ENCODE measurements at regions not wholly inside any gene's neighbourhood (a gene's known extent, or its start where the extent isn't known, plus 50 kb on each side); places are given as distances from the start of the nearest gene placed in this dataset.

GRCh38 chr1:230570724-230571360 is 71.4 kb upstream of the COG2 start:
- Histone ChIP-seq H3K4me3 (ENCODE audit: low read length) (no peak overlapping the region), H3K4me2 (ENCODE audit: low read length) (no peak overlapping the region), H3K4me1 (ENCODE audit: low read length) (peaks cover 29% of the 10 kb centered on the region), H3K27me3 (ENCODE audit: low read depth, low read length) (peaks cover 11% of the 10 kb centered on the region), H3K27ac (ENCODE audit: low read length) (no peak overlapping the region), H3K79me2 (ENCODE audit: low read length) (no peaks in the 10 kb centered on the region), H2AFZ (ENCODE audit: low read depth, low read length) (no peak overlapping the region), H3K9me3 (ENCODE audit: insufficient read depth, low read length) (no peaks in the 10 kb centered on the region), H3K36me3 (replicated peaks; ENCODE audit: low read depth, low read length) (no peaks in the 10 kb centered on the region), H3K9ac (ENCODE audit: low read length) (no peak overlapping the region), H4K20me1 (ENCODE audit: insufficient read depth, low read length) (no peaks in the 10 kb centered on the region)
- TF ChIP-seq CTCF (IDR thresholded peaks at IDR 0.05; ENCODE audit: low read depth, low read length), result no peak
- TF ChIP-seq EZH2phosphoT487 (IDR thresholded peaks at IDR 0.05; ENCODE audit: low read depth), result no peak

GRCh38 chr1:230569201-230569600 is 73.1 kb upstream of the COG2 start:
- H3K27me3 ChIP-seq (ENCODE audit: low read depth, low read length), result peaks cover 26% of the 10 kb centered on the region
- no peak overlapping the region for H2AFZ ChIP-seq (ENCODE audit: low read depth, low read length)
- H3K27ac ChIP-seq (ENCODE audit: low read length), result no peak overlapping the region
- H3K4me1 ChIP-seq (ENCODE audit: low read length), result peaks cover 26% of the 10 kb centered on the region
- no peaks in the 10 kb centered on the region for H3K36me3 ChIP-seq (replicated peaks; ENCODE audit: low read depth, low read length)
- H3K79me2 ChIP-seq (ENCODE audit: low read length), result no peaks in the 10 kb centered on the region
- H3K9me3 ChIP-seq (ENCODE audit: insufficient read depth, low read length), result no peaks in the 10 kb centered on the region
- TF ChIP-seq CTCF (IDR thresholded peaks at IDR 0.05; ENCODE audit: low read depth, low read length), result no peak
- TF ChIP-seq EZH2phosphoT487 (IDR thresholded peaks at IDR 0.05; ENCODE audit: low read depth), result no peak
- no peak overlapping the region for H3K4me3 ChIP-seq (ENCODE audit: low read length)
- no peak overlapping the region for H3K9ac ChIP-seq (ENCODE audit: low read length)
- no peak overlapping the region for H3K4me2 ChIP-seq (ENCODE audit: low read length)
- H4K20me1 ChIP-seq (ENCODE audit: insufficient read depth, low read length), result no peaks in the 10 kb centered on the region

GRCh38 chr1:230568676-230569075 is 73.6 kb upstream of the COG2 start:
- Histone ChIP-seq H3K9me3 (ENCODE audit: insufficient read depth, low read length) (no peaks in the 10 kb centered on the region), H3K4me2 (ENCODE audit: low read length) (peak overlapping the region; percentile 39), H3K36me3 (replicated peaks; ENCODE audit: low read depth, low read length) (no peaks in the 10 kb centered on the region), H3K27ac (ENCODE audit: low read length) (no peak overlapping the region), H3K4me3 (ENCODE audit: low read length) (no peak overlapping the region), H2AFZ (ENCODE audit: low read depth, low read length) (no peak overlapping the region), H4K20me1 (ENCODE audit: insufficient read depth, low read length) (no peaks in the 10 kb centered on the region), H3K9ac (ENCODE audit: low read length) (no peak overlapping the region), H3K27me3 (ENCODE audit: low read depth, low read length) (peaks cover 27% of the 10 kb centered on the region), H3K79me2 (ENCODE audit: low read length) (no peaks in the 10 kb centered on the region), H3K4me1 (ENCODE audit: low read length) (peaks cover 21% of the 10 kb centered on the region)
- TF ChIP-seq CTCF (IDR thresholded peaks at IDR 0.05; ENCODE audit: low read depth, low read length) (no peak), EZH2phosphoT487 (IDR thresholded peaks at IDR 0.05; ENCODE audit: low read depth) (no peak)

GRCh38 chr1:230568008-230568407 is 74.3 kb upstream of the COG2 start:
- Histone ChIP-seq H3K4me3 (ENCODE audit: low read length) (no peak overlapping the region), H2AFZ (ENCODE audit: low read depth, low read length) (peak overlapping the region; percentile 70), H3K27me3 (ENCODE audit: low read depth, low read length) (peaks cover 27% of the 10 kb centered on the region), H3K36me3 (replicated peaks; ENCODE audit: low read depth, low read length) (no peaks in the 10 kb centered on the region), H3K79me2 (ENCODE audit: low read length) (no peaks in the 10 kb centered on the region), H4K20me1 (ENCODE audit: insufficient read depth, low read length) (no peaks in the 10 kb centered on the region), H3K4me1 (ENCODE audit: low read length) (peaks cover 15% of the 10 kb centered on the region), H3K27ac (ENCODE audit: low read length) (no peak overlapping the region), H3K9me3 (ENCODE audit: insufficient read depth, low read length) (no peaks in the 10 kb centered on the region), H3K9ac (ENCODE audit: low read length) (no peak overlapping the region), H3K4me2 (ENCODE audit: low read length) (peak overlapping the region; percentile 39)
- no peak for TF ChIP-seq EZH2phosphoT487 (IDR thresholded peaks at IDR 0.05; ENCODE audit: low read depth)
- peak; percentile 28; the same call in 1 of the 2 replicates for TF ChIP-seq CTCF (IDR thresholded peaks at IDR 0.05; ENCODE audit: low read depth, low read length)

Measured in OCI-LY3 (cell line).